Thyroid gland (tissue), 4 donors: ENCODE measurements at regions not wholly inside any gene's neighbourhood (a gene's known extent, or its start where the extent isn't known, plus 50 kb on each side); places are given as distances from the start of the nearest gene placed in this dataset.

Source experiments
- POLR2A ChIP-seq, 2 donors: fragments of 450-650 bp; IDR thresholded peaks; one replicate each; pipeline ENCODE4 v1.6.1; 2017; ENCODE audit warnings: antibody characterized with exemption in 2 of 2, mild to moderate bottlenecking in 2 of 2, moderate library complexity in 1 of 2
- TF ChIP-seq, protein P1 (sequence below), 6 experiments: fragments of 200-600 bp in 3 of 6; fragments of 450-650 bp in 3 of 6; sonication (generic) in 3 of 6; IDR thresholded peaks; one replicate each; pipeline ENCODE4 v1.5.1; 2016 to 2019; ENCODE audit warnings: antibody characterized with exemption in 6 of 6, mild to moderate bottlenecking in 2 of 6, inconsistent platforms in 1 of 6, moderate library complexity in 1 of 6

DNA sequence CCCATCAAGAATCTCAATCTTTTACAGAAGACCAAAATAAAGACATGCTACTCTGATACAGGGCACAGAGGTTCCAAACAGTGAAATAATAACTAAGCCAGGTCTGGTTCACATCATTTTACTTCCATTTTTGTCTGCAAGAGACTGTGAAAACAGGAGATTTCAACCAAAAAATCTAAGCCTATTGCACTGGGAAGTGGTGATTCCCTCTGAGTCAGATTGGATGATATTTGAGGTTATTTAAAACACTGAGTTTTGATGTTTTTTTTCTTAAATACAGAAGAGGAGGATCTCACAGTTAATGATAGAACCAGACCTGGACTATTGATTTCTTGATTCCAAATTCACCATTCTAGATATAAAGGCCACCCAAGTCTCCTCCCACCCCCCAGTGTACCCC, 117.3 kb upstream of the FAM20A start:
- TF ChIP-seq, protein P1, sequence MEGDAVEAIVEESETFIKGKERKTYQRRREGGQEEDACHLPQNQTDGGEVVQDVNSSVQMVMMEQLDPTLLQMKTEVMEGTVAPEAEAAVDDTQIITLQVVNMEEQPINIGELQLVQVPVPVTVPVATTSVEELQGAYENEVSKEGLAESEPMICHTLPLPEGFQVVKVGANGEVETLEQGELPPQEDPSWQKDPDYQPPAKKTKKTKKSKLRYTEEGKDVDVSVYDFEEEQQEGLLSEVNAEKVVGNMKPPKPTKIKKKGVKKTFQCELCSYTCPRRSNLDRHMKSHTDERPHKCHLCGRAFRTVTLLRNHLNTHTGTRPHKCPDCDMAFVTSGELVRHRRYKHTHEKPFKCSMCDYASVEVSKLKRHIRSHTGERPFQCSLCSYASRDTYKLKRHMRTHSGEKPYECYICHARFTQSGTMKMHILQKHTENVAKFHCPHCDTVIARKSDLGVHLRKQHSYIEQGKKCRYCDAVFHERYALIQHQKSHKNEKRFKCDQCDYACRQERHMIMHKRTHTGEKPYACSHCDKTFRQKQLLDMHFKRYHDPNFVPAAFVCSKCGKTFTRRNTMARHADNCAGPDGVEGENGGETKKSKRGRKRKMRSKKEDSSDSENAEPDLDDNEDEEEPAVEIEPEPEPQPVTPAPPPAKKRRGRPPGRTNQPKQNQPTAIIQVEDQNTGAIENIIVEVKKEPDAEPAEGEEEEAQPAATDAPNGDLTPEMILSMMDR (IDR thresholded peaks at IDR 0.05), result no peak
- no peak for TF ChIP-seq POLR2A (IDR thresholded peaks at IDR 0.05)
